Vagina (tissue), 2 donors: ENCODE measurements at regions not wholly inside any gene's neighbourhood (a gene's known extent, or its start where the extent isn't known, plus 50 kb on each side); places are given as distances from the start of the nearest gene placed in this dataset.

ENCODE experiments used
- CTCF ChIP-seq, 3 experiments: fragments of 450-650 bp in 2 of 3; fragments of 200-600 bp in 1 of 3; sonication (generic) in 1 of 3; IDR thresholded peaks; one replicate each; pipeline ENCODE4 v1.5.1; 2017 to 2019; ENCODE audit warnings: antibody characterized with exemption in 3 of 3, mild to moderate bottlenecking in 2 of 3, moderate library complexity in 2 of 3
- POLR2A ChIP-seq, 2 donors: fragments of 450-650 bp; IDR thresholded peaks; one replicate each; pipeline ENCODE4 v1.6.1; 2017; ENCODE audit warnings: antibody characterized with exemption in 2 of 2, mild to moderate bottlenecking in 2 of 2, moderate library complexity in 2 of 2
- POLR2AphosphoS5 ChIP-seq, 2 donors: sonication (generic); formaldehyde crosslinking; IDR thresholded peaks; one replicate each; pipeline ENCODE4 v1.9.0; 2017; ENCODE audit warnings: antibody characterized with exemption in 2 of 2, mild to moderate bottlenecking in 2 of 2, low read depth in 1 of 2; ENCODE audit not compliant: insufficient read depth in 1 of 2

- TF ChIP-seq CTCF (IDR thresholded peaks at IDR 0.05), result no peak
- no peak for TF ChIP-seq POLR2A (IDR thresholded peaks at IDR 0.05)
- no peak for TF ChIP-seq POLR2AphosphoS5 (IDR thresholded peaks at IDR 0.05; ENCODE audit: insufficient read depth in 1 of 2, low read depth in 1 of 2)
These were observed 80.7 kb upstream of the KIAA1217 start for GRCh38 chr10:24128066-24128730.
